ENCODE measurements at regions not wholly inside any gene's neighbourhood (a gene's known extent, or its start where the extent isn't known, plus 50 kb on each side); places are given as distances from the start of the nearest gene placed in this dataset.

DNA sequence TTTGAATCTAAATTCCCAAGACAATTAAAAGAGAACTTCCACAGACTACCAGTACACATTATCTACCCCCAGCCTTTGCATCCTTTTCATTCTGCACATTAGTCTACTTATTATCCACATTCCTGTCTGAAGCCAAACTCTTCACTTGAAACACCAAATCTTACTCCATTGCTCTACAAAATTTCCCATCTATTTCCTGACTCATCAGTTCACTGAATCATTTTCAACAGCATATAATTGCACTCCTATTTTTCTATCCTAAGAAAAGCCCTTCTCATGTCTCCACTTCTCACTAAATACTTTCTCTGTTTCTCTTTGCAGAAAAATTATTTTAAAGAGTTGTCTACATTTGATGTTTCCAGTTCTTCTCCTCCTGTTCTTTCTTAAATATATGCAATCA, 239.4 kb upstream of the FERMT1 start:
- no peak overlapping the region for H3K27ac Mint-ChIP-seq
- H3K4me1 Mint-ChIP-seq (ENCODE audit: unreplicated experiment): no peaks in the 10 kb centered on the region
- no peaks in the 10 kb centered on the region for H3K36me3 Mint-ChIP-seq
- TF ChIP-seq, protein P1, sequence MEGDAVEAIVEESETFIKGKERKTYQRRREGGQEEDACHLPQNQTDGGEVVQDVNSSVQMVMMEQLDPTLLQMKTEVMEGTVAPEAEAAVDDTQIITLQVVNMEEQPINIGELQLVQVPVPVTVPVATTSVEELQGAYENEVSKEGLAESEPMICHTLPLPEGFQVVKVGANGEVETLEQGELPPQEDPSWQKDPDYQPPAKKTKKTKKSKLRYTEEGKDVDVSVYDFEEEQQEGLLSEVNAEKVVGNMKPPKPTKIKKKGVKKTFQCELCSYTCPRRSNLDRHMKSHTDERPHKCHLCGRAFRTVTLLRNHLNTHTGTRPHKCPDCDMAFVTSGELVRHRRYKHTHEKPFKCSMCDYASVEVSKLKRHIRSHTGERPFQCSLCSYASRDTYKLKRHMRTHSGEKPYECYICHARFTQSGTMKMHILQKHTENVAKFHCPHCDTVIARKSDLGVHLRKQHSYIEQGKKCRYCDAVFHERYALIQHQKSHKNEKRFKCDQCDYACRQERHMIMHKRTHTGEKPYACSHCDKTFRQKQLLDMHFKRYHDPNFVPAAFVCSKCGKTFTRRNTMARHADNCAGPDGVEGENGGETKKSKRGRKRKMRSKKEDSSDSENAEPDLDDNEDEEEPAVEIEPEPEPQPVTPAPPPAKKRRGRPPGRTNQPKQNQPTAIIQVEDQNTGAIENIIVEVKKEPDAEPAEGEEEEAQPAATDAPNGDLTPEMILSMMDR (conservative IDR thresholded peaks at IDR 0.05): no peak
- H3K9me3 Mint-ChIP-seq: no peaks in the 10 kb centered on the region
- DNase-seq (ENCODE audit: extremely low spot score, unreplicated experiment): no peak
- peaks cover 12% of the 10 kb centered on the region for H3K27me3 Mint-ChIP-seq
- no peak overlapping the region for H3K4me3 Mint-ChIP-seq

DNA sequence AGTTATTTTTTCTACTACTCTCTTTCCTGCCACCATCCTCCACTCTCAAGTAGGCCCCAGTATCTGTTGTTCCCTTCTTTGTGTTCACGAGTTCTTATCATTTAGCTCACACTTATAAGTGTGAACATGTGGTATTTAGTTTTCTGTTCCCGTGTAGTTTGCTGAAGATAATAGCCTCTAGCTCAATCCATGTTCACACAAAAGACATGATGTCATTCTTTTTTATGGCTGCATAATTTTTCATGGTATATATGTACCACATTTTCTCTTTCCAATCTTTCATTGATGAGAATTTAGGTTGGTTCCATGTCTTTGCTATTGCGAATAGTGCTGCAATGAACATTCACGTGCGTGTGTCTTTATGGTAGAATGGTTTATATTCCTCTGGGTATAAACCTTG, 237.9 kb upstream of the FERMT1 start:
- H3K36me3 Mint-ChIP-seq: no peaks in the 10 kb centered on the region
- no peak overlapping the region for H3K27ac Mint-ChIP-seq
- TF ChIP-seq, protein P1 (conservative IDR thresholded peaks at IDR 0.05): no peak
- peaks cover 18% of the 10 kb centered on the region for H3K27me3 Mint-ChIP-seq
- no peak for DNase-seq (ENCODE audit: extremely low spot score, unreplicated experiment)
- H3K4me1 Mint-ChIP-seq (ENCODE audit: unreplicated experiment): no peaks in the 10 kb centered on the region
- H3K9me3 Mint-ChIP-seq: no peaks in the 10 kb centered on the region
- no peak overlapping the region for H3K4me3 Mint-ChIP-seq

DNA sequence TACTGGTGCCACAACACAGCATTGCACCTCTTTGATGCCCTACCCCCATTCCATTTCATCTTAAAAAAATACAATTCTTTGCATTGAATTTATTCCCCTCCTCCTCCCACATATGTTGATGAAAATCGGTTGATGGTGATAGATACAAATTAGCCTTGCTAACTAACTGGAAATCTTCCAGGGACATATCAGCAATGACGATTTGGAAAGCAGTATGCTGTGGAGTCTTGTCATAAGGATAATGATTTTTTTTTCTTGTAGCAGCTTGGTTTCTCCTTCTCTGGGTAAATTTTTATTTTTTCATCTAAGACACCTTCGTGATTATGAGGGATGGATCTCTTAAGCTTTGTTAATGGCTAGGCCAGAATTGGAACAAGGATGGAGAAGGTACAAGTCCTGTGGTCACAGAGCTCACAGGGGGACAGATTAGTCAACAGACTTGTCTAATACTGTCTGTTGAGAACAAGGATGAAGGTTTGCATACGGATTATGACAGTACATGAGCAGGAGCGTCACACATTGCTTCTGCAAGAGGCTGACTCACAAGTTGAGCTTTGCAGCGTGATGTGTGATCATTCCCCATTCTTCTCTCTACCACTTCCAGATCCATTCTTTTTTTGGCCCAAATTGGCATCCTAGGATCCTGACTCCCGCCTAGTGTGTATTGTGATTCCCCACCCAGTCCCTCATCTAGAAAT, 233.1 kb upstream of the FERMT1 start:
- Mint-ChIP-seq H3K27me3 (peaks cover 27% of the 10 kb centered on the region), H3K9me3 (no peaks in the 10 kb centered on the region), H3K36me3 (no peaks in the 10 kb centered on the region), H3K27ac (no peak overlapping the region), H3K4me3 (no peak overlapping the region), H3K4me1 (ENCODE audit: unreplicated experiment) (no peaks in the 10 kb centered on the region)
- DNase-seq (ENCODE audit: extremely low spot score, unreplicated experiment): no peak
- TF ChIP-seq, protein P1 (conservative IDR thresholded peaks at IDR 0.05): no peak

DNA sequence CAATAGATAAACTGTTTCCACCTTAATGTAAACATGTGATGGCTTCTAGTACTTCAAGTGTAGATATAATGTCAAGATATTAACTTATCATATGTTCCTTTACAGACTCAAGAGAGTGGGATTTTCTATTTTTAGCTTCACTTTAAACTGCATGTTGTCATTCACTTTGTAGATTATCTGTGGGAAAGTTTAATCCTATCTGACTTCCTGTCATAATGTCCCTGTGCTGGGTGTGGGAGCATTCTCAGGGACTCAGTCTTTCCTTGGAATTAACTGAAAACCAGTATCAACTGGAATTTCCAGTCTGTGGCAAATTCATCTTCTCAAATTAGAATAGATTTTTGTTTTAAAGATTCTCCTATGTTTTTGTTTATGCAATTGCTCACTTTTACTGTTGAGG, 226.1 kb upstream of the FERMT1 start:
- TF ChIP-seq, protein P1 (conservative IDR thresholded peaks at IDR 0.05): no peak
- no peaks in the 10 kb centered on the region for H3K36me3 Mint-ChIP-seq
- no peaks in the 10 kb centered on the region for H3K9me3 Mint-ChIP-seq
- H3K27me3 Mint-ChIP-seq: peaks cover 28% of the 10 kb centered on the region
- no peak overlapping the region for H3K27ac Mint-ChIP-seq
- no peak overlapping the region for H3K4me3 Mint-ChIP-seq
- no peak for DNase-seq (ENCODE audit: extremely low spot score, unreplicated experiment)
- H3K4me1 Mint-ChIP-seq (ENCODE audit: unreplicated experiment): peaks cover 6% of the 10 kb centered on the region

DNA sequence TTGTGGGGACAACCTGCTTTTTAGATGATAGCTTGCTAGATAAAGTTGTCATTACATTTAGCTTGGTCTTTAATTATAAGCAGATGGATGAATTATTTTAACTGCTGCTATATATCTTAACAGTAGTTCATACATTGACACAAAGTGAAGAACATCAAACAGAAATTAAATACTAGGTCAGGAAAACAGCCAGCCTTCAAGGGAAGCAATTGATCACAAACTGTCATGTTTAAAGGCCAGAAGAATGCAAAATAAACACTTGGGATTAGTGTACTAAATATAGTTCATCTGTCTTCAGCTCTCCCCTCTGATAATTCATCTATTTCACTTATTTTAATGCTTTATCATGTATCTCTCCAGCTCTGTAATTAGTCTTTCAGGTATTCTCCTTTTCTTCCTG, 225.1 kb upstream of the FERMT1 start:
- H3K27ac Mint-ChIP-seq: no peak overlapping the region
- H3K36me3 Mint-ChIP-seq: no peaks in the 10 kb centered on the region
- H3K4me3 Mint-ChIP-seq: no peak overlapping the region
- TF ChIP-seq, protein P1 (conservative IDR thresholded peaks at IDR 0.05): no peak
- peaks cover 36% of the 10 kb centered on the region for H3K27me3 Mint-ChIP-seq
- DNase-seq (ENCODE audit: extremely low spot score, unreplicated experiment): no peak
- H3K9me3 Mint-ChIP-seq: no peaks in the 10 kb centered on the region
- peaks cover 6% of the 10 kb centered on the region for H3K4me1 Mint-ChIP-seq (ENCODE audit: unreplicated experiment)
